Mucosa of descending colon (tissue), 3 donors: ENCODE measurements at regions not wholly inside any gene's neighbourhood (a gene's known extent, or its start where the extent isn't known, plus 50 kb on each side); places are given as distances from the start of the nearest gene placed in this dataset.

Source experiments
- ATAC-seq: fragments of 200-7000 bp; cut with Tn5 transposase; one replicate; pipeline ENCODE4 v1.9.1; 2020; ENCODE audit warnings: mild to moderate bottlenecking, moderate library complexity
- DNase-seq, 3 donors: peaks; one replicate each; pipeline ENCODE4 v3.0.0-alpha.2; 2020
- H3K36me3 ChIP-seq: fragments of 200-600 bp; one replicate; pipeline ENCODE4 v1.8.0; 2021; ENCODE audit warnings: low read depth, mild to moderate bottlenecking
- H3K4me1 ChIP-seq: fragments of 200-600 bp; one replicate; pipeline ENCODE4 v1.8.0; 2021; ENCODE audit warnings: low read depth, mild to moderate bottlenecking
- H3K4me3 ChIP-seq: fragments of 200-600 bp; one replicate; pipeline ENCODE4 v1.8.0; 2021; ENCODE audit warnings: mild to moderate bottlenecking
- H3K9me3 ChIP-seq: fragments of 200-600 bp; one replicate; pipeline ENCODE4 v1.8.0; 2021; ENCODE audit warnings: mild to moderate bottlenecking
- intact Hi-C, 2 donors: fragments of 100-400 bp; cut with DNase I in 1 of 2; cut with micrococcal nuclease in 1 of 2; formaldehyde crosslinking; loops; one replicate each; pipeline versions ENCODE4 v1.11.0 to v1.11.1; 2022; cut with DNase I, micrococcal nuclease
- TF ChIP-seq, protein P1 (sequence below): fragments of 200-600 bp; IDR thresholded peaks from one replicate; pipeline ENCODE4 v1.8.0; 2022; ENCODE audit warnings: antibody characterized with exemption, mild to moderate bottlenecking
- donor health status: DM: no; HTN: no; CAD: no; lungs with moderate emphysema.
- donor health status: DM: no; HTN: no; CAD: no.
- donor health status: DM: no; HTN: yes; CAD: no.

DNA sequence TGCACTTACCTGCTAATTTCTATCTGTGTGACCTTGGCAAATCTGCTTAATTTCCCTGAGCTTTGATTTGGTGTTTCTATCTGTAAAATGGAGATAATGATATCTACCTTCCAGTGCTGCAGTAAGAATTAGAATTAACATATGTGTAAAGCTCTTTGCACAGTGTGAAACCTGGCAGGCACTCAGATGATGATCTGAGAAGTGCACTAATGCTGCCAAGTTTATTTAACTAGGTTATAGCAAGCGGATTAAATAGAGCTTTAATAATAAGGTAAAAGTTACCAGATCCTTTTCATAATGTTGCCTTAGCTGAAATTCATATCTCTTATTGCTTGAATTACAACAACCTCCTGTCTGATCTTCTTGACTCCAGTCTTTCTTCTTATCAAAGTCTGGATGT lies 315.3 kb upstream of the CD180 start:
- ATAC-seq = no peak
- TF ChIP-seq, protein P1, sequence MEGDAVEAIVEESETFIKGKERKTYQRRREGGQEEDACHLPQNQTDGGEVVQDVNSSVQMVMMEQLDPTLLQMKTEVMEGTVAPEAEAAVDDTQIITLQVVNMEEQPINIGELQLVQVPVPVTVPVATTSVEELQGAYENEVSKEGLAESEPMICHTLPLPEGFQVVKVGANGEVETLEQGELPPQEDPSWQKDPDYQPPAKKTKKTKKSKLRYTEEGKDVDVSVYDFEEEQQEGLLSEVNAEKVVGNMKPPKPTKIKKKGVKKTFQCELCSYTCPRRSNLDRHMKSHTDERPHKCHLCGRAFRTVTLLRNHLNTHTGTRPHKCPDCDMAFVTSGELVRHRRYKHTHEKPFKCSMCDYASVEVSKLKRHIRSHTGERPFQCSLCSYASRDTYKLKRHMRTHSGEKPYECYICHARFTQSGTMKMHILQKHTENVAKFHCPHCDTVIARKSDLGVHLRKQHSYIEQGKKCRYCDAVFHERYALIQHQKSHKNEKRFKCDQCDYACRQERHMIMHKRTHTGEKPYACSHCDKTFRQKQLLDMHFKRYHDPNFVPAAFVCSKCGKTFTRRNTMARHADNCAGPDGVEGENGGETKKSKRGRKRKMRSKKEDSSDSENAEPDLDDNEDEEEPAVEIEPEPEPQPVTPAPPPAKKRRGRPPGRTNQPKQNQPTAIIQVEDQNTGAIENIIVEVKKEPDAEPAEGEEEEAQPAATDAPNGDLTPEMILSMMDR = no peak
- no peak overlapping the region for H3K4me3 ChIP-seq
- H3K4me1 ChIP-seq = no peaks in the 10 kb centered on the region
- no peak for DNase-seq
- intact Hi-C loops = no loop called here
- no peaks in the 10 kb centered on the region for H3K9me3 ChIP-seq
- H3K36me3 ChIP-seq = no peaks in the 10 kb centered on the region

DNA sequence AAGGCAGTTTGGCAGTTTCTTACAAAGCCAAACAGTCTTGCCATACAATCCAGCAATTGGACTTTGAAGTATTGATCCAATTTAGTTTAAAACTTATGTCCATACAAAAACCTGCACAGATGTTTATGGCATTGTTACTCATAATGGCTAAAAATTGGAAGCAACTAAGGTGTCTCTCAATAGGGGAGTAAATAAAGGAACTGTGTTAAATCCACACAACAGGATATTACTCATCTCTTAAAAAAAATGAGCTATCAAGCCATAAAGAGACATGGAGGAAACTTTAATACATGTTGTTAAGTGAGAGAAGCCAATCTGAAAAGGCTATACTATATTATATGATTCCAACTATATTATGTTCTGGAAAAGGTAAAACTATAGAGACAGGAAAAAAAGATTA lies 313.6 kb upstream of the CD180 start:
- intact Hi-C loops = no loop called here
- no peak overlapping the region for H3K4me3 ChIP-seq
- no peaks in the 10 kb centered on the region for H3K4me1 ChIP-seq
- H3K36me3 ChIP-seq = no peaks in the 10 kb centered on the region
- ATAC-seq (peak; percentile 85), DNase-seq (no peak)
- no peaks in the 10 kb centered on the region for H3K9me3 ChIP-seq
- TF ChIP-seq, protein P1 = no peak

DNA sequence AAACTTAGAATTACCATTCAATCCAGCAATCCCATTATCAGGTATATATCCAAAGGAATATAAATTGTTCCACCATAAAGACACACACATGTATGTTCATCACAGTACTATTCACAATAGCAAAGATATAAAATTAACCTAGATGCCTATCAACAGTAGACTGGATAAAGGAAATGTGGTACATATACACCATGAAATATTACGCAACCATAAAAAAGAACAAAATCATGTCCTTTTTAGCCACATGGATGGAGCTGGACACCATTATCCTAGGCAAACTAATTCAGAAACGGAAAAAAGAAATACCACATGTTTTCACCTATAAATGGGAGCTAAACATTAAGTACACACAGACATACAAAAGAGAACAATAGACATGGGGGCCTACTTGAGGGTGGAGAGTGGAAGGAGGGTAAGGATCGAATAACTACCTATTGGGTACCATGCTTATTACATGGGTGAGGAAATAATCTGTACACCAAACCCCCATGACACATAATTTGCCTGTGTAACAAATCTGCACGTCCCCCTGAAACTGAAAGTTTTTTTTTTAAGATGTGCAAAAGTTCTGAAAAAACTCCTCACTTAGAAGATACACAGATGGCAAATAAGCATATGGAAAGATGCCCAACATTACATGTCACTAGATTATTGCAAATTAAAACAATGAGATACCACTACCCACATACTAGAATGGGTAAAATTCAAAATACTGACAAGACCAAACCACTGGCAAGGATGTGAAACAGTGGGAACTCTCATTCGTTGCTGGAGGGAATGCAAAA lies 313.0 kb upstream of the CD180 start:
- no peak for ATAC-seq
- DNase-seq = no peak

DNA sequence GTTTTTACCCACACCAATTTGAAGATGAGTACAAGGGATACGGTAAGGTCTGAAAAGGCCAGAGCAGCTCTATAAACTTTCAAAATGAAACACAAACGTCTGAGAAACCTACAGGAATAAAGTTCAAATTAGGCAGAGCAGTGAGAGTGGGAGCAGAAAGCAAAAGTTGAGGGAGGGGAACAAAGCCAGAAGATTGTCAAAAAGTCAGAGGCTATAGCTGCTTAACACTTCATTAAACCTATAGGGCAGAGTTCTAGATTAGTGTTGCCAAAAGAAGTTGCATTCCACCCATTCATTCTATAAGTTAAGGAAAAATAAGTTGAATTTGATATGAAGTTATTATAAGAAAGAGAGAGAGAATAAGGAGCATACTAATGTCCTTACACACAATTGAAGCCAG lies 309.6 kb upstream of the CD180 start:
- TF ChIP-seq, protein P1 = no peak

More for the DNA sequence above, 313.0 kb upstream of the CD180 start:
- TF ChIP-seq, protein P1 = no peak
- Histone ChIP-seq H3K4me1 (no peaks in the 10 kb centered on the region), H3K36me3 (no peaks in the 10 kb centered on the region), H3K4me3 (no peak overlapping the region), H3K9me3 (no peaks in the 10 kb centered on the region)
- intact Hi-C loops = no loop called here

DNA sequence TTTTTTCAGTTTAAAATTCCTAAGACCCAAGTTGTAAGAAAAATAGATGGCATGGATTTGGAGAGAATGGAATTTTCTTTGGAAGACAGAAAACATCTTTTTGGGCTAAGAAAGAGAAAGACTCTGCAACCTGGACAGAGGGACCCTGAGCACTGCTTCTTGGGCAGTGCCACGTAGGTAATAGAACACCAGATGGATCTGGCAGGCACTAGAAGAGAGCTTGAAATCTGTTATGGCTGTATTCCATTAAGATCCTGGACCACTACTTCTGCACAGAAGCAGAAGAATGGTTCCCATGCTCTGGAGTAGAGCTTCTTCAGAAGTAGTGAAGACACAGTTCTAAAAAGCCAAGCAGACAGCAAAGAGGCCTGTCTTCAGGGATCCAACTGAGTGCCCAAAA lies 306.4 kb upstream of the CD180 start:
- Histone ChIP-seq H3K4me3 (no peak overlapping the region), H3K36me3 (no peaks in the 10 kb centered on the region), H3K4me1 (no peaks in the 10 kb centered on the region), H3K9me3 (peaks cover 9% of the 10 kb centered on the region)
- TF ChIP-seq, protein P1 = no peak
- no peak for DNase-seq
- intact Hi-C loops = no loop called here
- ATAC-seq = no peak

More for the DNA sequence above, 309.6 kb upstream of the CD180 start:
- no peak for DNase-seq
- no peaks in the 10 kb centered on the region for H3K4me1 ChIP-seq
- ATAC-seq = no peak
- intact Hi-C loops = no loop called here
- H3K9me3 ChIP-seq = no peaks in the 10 kb centered on the region
- H3K36me3 ChIP-seq = no peaks in the 10 kb centered on the region
- H3K4me3 ChIP-seq = no peak overlapping the region

DNA sequence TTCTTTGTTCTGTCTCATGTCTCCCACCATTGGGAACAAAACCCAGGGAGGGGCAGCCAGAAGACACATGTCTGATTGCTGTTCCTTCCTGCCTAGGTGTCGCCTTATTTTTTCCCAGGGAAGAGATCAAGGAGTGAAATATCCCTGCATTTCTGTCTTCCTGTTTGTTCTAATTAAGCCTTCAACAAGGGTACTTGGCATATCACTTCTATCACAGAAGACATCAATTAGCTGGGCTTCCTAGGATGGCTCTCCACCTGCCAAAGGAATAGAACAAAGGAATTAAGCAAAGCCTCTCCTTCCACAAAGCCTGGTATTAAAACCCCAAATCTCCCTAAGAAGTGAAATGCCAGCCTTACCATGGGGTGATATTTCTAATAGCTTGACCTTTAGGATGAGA lies 299.5 kb upstream of the CD180 start:
- H3K36me3 ChIP-seq = no peaks in the 10 kb centered on the region
- ATAC-seq (no peak), DNase-seq (no peak)
- TF ChIP-seq, protein P1 = no peak
- intact Hi-C loops = no loop called here
- no peak overlapping the region for H3K4me3 ChIP-seq
- peaks cover 9% of the 10 kb centered on the region for H3K9me3 ChIP-seq
- H3K4me1 ChIP-seq = no peaks in the 10 kb centered on the region
